Upper lobe of left lung (tissue), 4 donors: ENCODE measurements at regions not wholly inside any gene's neighbourhood (a gene's known extent, or its start where the extent isn't known, plus 50 kb on each side); places are given as distances from the start of the nearest gene placed in this dataset.

ENCODE experiments used
- CTCF ChIP-seq, 6 experiments: fragments of 450-650 bp in 4 of 6; fragments of 200-600 bp in 2 of 6; sonication (generic) in 2 of 6; IDR thresholded peaks; one replicate each; pipeline ENCODE4 v1.5.1; 2016 to 2019; ENCODE audit warnings: antibody characterized with exemption in 6 of 6
- EP300 ChIP-seq, 4 donors: sonication (generic); formaldehyde crosslinking; IDR thresholded peaks; one replicate each; pipeline ENCODE4 v1.5.1; 2017; ENCODE audit warnings: antibody characterized with exemption in 4 of 4, control low read depth in 2 of 4
- POLR2A ChIP-seq, 4 donors: fragments of 450-650 bp; IDR thresholded peaks; one replicate each; pipeline ENCODE4 v1.5.1; 2016 to 2017; ENCODE audit warnings: antibody characterized with exemption in 4 of 4, mild to moderate bottlenecking in 2 of 4
- POLR2AphosphoS5 ChIP-seq, 2 donors: sonication (generic); formaldehyde crosslinking; IDR thresholded peaks; one replicate each; pipeline ENCODE4 v1.5.1; 2017; ENCODE audit warnings: antibody characterized with exemption in 2 of 2

- TF ChIP-seq EP300 (IDR thresholded peaks at IDR 0.05) (no peak), CTCF (IDR thresholded peaks at IDR 0.05) (no peak), POLR2A (IDR thresholded peaks at IDR 0.05) (no peak), POLR2AphosphoS5 (IDR thresholded peaks at IDR 0.05) (no peak)
These were observed 425.8 kb upstream of the CAMK1G start for GRCh38 chr1:209157546-209158249.
